Vagina (tissue), 2 donors: ENCODE measurements at regions not wholly inside any gene's neighbourhood (a gene's known extent, or its start where the extent isn't known, plus 50 kb on each side); places are given as distances from the start of the nearest gene placed in this dataset.

ENCODE experiments used
- CTCF ChIP-seq, 3 experiments: fragments of 450-650 bp in 2 of 3; fragments of 200-600 bp in 1 of 3; sonication (generic) in 1 of 3; IDR thresholded peaks; one replicate each; pipeline ENCODE4 v1.5.1; 2017 to 2019; ENCODE audit warnings: antibody characterized with exemption in 3 of 3, mild to moderate bottlenecking in 2 of 3, moderate library complexity in 2 of 3
- POLR2A ChIP-seq, 2 donors: fragments of 450-650 bp; IDR thresholded peaks; one replicate each; pipeline ENCODE4 v1.6.1; 2017; ENCODE audit warnings: antibody characterized with exemption in 2 of 2, mild to moderate bottlenecking in 2 of 2, moderate library complexity in 2 of 2
- POLR2AphosphoS5 ChIP-seq, 2 donors: sonication (generic); formaldehyde crosslinking; IDR thresholded peaks; one replicate each; pipeline ENCODE4 v1.9.0; 2017; ENCODE audit warnings: antibody characterized with exemption in 2 of 2, mild to moderate bottlenecking in 2 of 2, low read depth in 1 of 2; ENCODE audit not compliant: insufficient read depth in 1 of 2

DNA sequence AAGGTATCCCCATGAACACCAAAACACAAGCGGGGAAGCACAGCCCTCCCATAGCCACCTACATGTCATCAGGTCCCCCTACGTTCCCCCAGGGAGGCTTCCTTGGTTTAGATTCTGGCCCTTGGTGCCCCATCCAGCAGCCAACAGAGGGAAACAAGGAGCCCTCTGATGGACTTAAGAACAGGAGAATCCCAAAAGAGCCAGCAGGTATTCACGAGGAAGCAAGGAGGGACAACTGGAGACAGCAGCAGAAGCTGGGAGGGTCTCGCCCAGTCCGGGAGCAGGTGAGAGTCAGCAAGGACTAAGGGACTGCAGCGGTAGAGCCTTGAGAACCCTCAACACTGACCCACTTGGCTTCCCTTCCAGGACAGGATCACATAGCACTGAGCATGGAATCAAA is 58.4 kb upstream of the TOP1 start:
- TF ChIP-seq CTCF (IDR thresholded peaks at IDR 0.05): no peak
- TF ChIP-seq POLR2A (IDR thresholded peaks at IDR 0.05): no peak
- no peak for TF ChIP-seq POLR2AphosphoS5 (IDR thresholded peaks at IDR 0.05; ENCODE audit: insufficient read depth in 1 of 2, low read depth in 1 of 2)
